Left lung (tissue), 4 donors: ENCODE measurements at regions not wholly inside any gene's neighbourhood (a gene's known extent, or its start where the extent isn't known, plus 50 kb on each side); places are given as distances from the start of the nearest gene placed in this dataset.
A peak's percentile ranks its signal among the peaks of the same experiment; 100 is the strongest.

ENCODE experiments used
- ATAC-seq: fragments of 200-7000 bp; cut with Tn5 transposase; one replicate; pipeline ENCODE4 v1.9.1; 2020; ENCODE audit warnings: moderate library complexity
- DNase-seq, 4 donors: peaks; one replicate each; pipeline ENCODE4 v3.0.0-alpha.2; 2013 to 2020
- H3K27ac ChIP-seq, 2 donors: fragments of 200-600 bp; sonication (generic) in 1 of 2; one replicate each; pipeline versions ENCODE4 v1.5.0 to v1.8.0; 2020 to 2021
- H3K27me3 ChIP-seq, 2 donors: fragments of 200-600 bp; sonication (generic) in 1 of 2; one replicate each; pipeline versions ENCODE4 v1.5.0 to v1.8.0; 2020 to 2021
- H3K36me3 ChIP-seq, 2 donors: fragments of 200-600 bp; sonication (generic) in 1 of 2; one replicate each; pipeline versions ENCODE4 v1.5.0 to v1.8.0; 2020 to 2021
- H3K4me1 ChIP-seq, 2 donors: fragments of 200-600 bp; one replicate each; pipeline ENCODE4 v1.8.0; 2021
- H3K4me3 ChIP-seq, 2 donors: fragments of 200-600 bp; sonication (generic) in 1 of 2; one replicate each; pipeline versions ENCODE4 v1.5.0 to v1.8.0; 2020 to 2021; ENCODE audit warnings: mild to moderate bottlenecking in 1 of 2
- H3K9me3 ChIP-seq, 2 donors: fragments of 200-600 bp; sonication (generic) in 1 of 2; one replicate each; pipeline versions ENCODE4 v1.5.0 to v1.8.0; 2020 to 2021
- CTCF ChIP-seq, 2 donors: fragments of 200-600 bp; sonication (generic) in 1 of 2; IDR thresholded peaks; one replicate each; pipeline versions ENCODE4 v1.5.0 to v1.8.0; 2021; ENCODE audit warnings: antibody characterized with exemption in 2 of 2
- intact Hi-C, 2 donors: fragments of 100-400 bp; cut with DNase I; formaldehyde crosslinking; loops; one replicate each; pipeline versions ENCODE4 v1.11.2 to v1.14.2; 2022
- donor health status: DM: no; HTN: yes; CAD: no.
- donor health status: DM: no; HTN: no; CAD: no.

GRCh38 chr9:75626860-75627259 is 263.6 kb upstream of the PCSK5 start:
- Histone ChIP-seq H3K36me3 (no peaks in the 10 kb centered on the region), H3K9me3 (no peaks in the 10 kb centered on the region), H3K4me3 (no peak overlapping the region), H3K27me3 (no peaks in the 10 kb centered on the region), H3K4me1 (peaks cover 0 to 6% of the 10 kb centered on the region in 2 donors), H3K27ac (peak overlapping the region in 1 of 2 donors; percentile 75)
- no peak for TF ChIP-seq CTCF (IDR thresholded peaks at IDR 0.05)
- DNase-seq = no peak
- intact Hi-C loops = no loop called here
- no peak for ATAC-seq

- no peak overlapping the region for H3K4me3 ChIP-seq
- DNase-seq = no peak
- peaks cover 0 to 6% of the 10 kb centered on the region in 2 donors for H3K4me1 ChIP-seq
- no peaks in the 10 kb centered on the region for H3K27me3 ChIP-seq
- H3K36me3 ChIP-seq = no peaks in the 10 kb centered on the region
- no peak overlapping the region for H3K27ac ChIP-seq
- TF ChIP-seq CTCF (IDR thresholded peaks at IDR 0.05) = no peak
- H3K9me3 ChIP-seq = no peaks in the 10 kb centered on the region
- intact Hi-C loops = no loop called here
- ATAC-seq = no peak
Observed at GRCh38 chr9:75628952-75629351, 261.5 kb upstream of the PCSK5 start.

- Histone ChIP-seq H3K4me3 (no peak overlapping the region), H3K36me3 (no peaks in the 10 kb centered on the region), H3K9me3 (no peaks in the 10 kb centered on the region), H3K27ac (no peak overlapping the region), H3K4me1 (no peaks in the 10 kb centered on the region), H3K27me3 (no peaks in the 10 kb centered on the region)
- ATAC-seq = no peak
- DNase-seq = no peak
- intact Hi-C loops = no loop called here
- TF ChIP-seq CTCF (IDR thresholded peaks at IDR 0.05) = no peak
Observed at GRCh38 chr9:75633451-75634057, 256.9 kb upstream of the PCSK5 start.

- no peak for ATAC-seq
Observed at GRCh38 chr9:75636427-75637045, 253.9 kb upstream of the PCSK5 start.

More at GRCh38 chr9:75636427-75637045, 253.9 kb upstream of the PCSK5 start:
- no peak overlapping the region for H3K4me3 ChIP-seq
- H3K36me3 ChIP-seq = no peaks in the 10 kb centered on the region
- H3K9me3 ChIP-seq = no peaks in the 10 kb centered on the region
- TF ChIP-seq CTCF (IDR thresholded peaks at IDR 0.05) = no peak
- intact Hi-C loops = no loop called here
- H3K27me3 ChIP-seq = no peaks in the 10 kb centered on the region
- no peak overlapping the region for H3K27ac ChIP-seq
- H3K4me1 ChIP-seq = no peaks in the 10 kb centered on the region
- DNase-seq = no peak
